ENCODE measurements at regions not wholly inside any gene's neighbourhood (a gene's known extent, or its start where the extent isn't known, plus 50 kb on each side); places are given as distances from the start of the nearest gene placed in this dataset.

GRCh38 chr1:221078260-221078965 is 199.2 kb downstream of the HLX start:
- H3K27ac ChIP-seq, result no peak overlapping the region
- H3K4me1 ChIP-seq, result no peaks in the 10 kb centered on the region; the same call in 1 of the 2 replicates
- H3K36me3 ChIP-seq, result no peaks in the 10 kb centered on the region
- H3K4me3 ChIP-seq, result no peak overlapping the region
- peaks cover 5% of the 10 kb centered on the region; the same call in 1 of the 2 replicates for H3K9me3 ChIP-seq
- H3K9ac ChIP-seq, result no peak overlapping the region
- H4K20me1 ChIP-seq, result no peaks in the 10 kb centered on the region
- no peak overlapping the region for H3K4me2 ChIP-seq
- no peak for TF ChIP-seq Cebpa-rat (IDR thresholded peaks at IDR 0.05)
- no peaks in the 10 kb centered on the region for H3K27me3 ChIP-seq

- Histone ChIP-seq H3K4me1 (no peaks in the 10 kb centered on the region), H3K4me3 (no peak overlapping the region), H3K9ac (no peak overlapping the region), H3K27ac (no peak overlapping the region), H4K20me1 (no peaks in the 10 kb centered on the region), H3K4me2 (no peak overlapping the region), H3K27me3 (no peaks in the 10 kb centered on the region), H3K36me3 (no peaks in the 10 kb centered on the region), H3K9me3 (no peaks in the 10 kb centered on the region)
- no peak for TF ChIP-seq Cebpa-rat (IDR thresholded peaks at IDR 0.05)
Observed at GRCh38 chr1:221083902-221084301, 204.7 kb downstream of the HLX start.

DNA sequence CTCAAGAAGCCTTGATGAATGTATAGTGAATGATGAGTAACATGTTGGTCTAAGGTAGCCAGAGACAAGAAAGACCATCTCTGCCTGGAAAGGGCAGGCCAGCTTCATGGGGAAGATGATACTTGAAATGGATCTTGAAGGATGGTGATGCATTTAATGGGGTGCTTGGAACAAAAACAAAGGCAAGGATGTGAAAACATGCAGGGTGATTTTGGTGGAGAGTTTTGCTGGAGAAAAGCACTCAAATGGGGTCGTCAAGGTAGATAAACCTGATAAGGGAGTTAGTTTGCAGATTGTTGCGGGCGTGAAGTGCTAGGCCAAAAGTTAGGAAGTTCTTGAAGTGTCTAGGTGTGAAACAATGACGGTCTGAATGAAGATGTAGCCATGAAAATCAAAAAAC is 205.4 kb downstream of the HLX start:
- H3K9ac ChIP-seq, result no peak overlapping the region
- H4K20me1 ChIP-seq, result no peaks in the 10 kb centered on the region
- H3K4me1 ChIP-seq, result no peaks in the 10 kb centered on the region
- no peak overlapping the region for H3K27ac ChIP-seq
- no peak overlapping the region for H3K4me3 ChIP-seq
- no peaks in the 10 kb centered on the region for H3K9me3 ChIP-seq
- H3K36me3 ChIP-seq, result no peaks in the 10 kb centered on the region
- no peak overlapping the region for H3K4me2 ChIP-seq
- TF ChIP-seq Cebpa-rat (IDR thresholded peaks at IDR 0.05), result no peak
- no peaks in the 10 kb centered on the region for H3K27me3 ChIP-seq

GRCh38 chr1:221085701-221086375 is 206.6 kb downstream of the HLX start:
- Histone ChIP-seq H3K4me3 (no peak overlapping the region), H3K4me1 (no peaks in the 10 kb centered on the region), H3K9ac (no peak overlapping the region), H3K27me3 (no peaks in the 10 kb centered on the region), H3K36me3 (no peaks in the 10 kb centered on the region), H3K27ac (no peak overlapping the region), H3K9me3 (no peaks in the 10 kb centered on the region), H4K20me1 (no peaks in the 10 kb centered on the region), H3K4me2 (no peak overlapping the region)
- TF ChIP-seq Cebpa-rat (IDR thresholded peaks at IDR 0.05), result no peak

GRCh38 chr1:221087919-221088318 is 208.7 kb downstream of the HLX start:
- no peak for TF ChIP-seq Cebpa-rat (IDR thresholded peaks at IDR 0.05)
- no peak overlapping the region for H3K4me3 ChIP-seq
- H3K9me3 ChIP-seq, result no peaks in the 10 kb centered on the region
- no peaks in the 10 kb centered on the region for H3K36me3 ChIP-seq
- H3K27ac ChIP-seq, result no peak overlapping the region
- H3K27me3 ChIP-seq, result no peaks in the 10 kb centered on the region
- H3K4me2 ChIP-seq, result no peak overlapping the region
- no peaks in the 10 kb centered on the region for H4K20me1 ChIP-seq
- no peak overlapping the region for H3K9ac ChIP-seq
- H3K4me1 ChIP-seq, result no peaks in the 10 kb centered on the region

DNA sequence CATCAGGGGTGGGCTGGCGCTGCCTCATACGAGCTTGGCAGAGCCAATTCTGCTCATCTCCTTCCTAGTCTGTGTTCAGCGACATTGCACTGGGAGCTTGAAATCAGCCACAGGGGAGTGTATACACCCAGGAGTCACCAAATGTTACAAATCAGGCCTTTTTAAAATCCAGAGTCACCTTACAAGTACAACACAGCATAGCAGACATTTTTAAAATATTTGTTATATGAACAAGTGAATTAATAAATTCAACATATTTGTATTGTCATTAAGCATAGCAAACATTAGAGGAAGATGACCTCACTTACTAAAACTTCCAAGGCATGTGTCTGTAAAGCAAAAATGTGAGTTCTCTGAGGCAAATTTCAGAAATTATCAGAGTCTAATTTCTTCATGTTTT is 210.0 kb downstream of the HLX start:
- Histone ChIP-seq H4K20me1 (no peaks in the 10 kb centered on the region), H3K9me3 (no peaks in the 10 kb centered on the region), H3K9ac (no peak overlapping the region), H3K4me1 (no peaks in the 10 kb centered on the region), H3K27ac (no peak overlapping the region), H3K36me3 (no peaks in the 10 kb centered on the region), H3K4me3 (no peak overlapping the region), H3K4me2 (no peak overlapping the region), H3K27me3 (no peaks in the 10 kb centered on the region)
- TF ChIP-seq Cebpa-rat (IDR thresholded peaks at IDR 0.05), result no peak

- Histone ChIP-seq H3K4me1 (no peaks in the 10 kb centered on the region), H3K4me3 (no peak overlapping the region), H3K27ac (no peak overlapping the region), H4K20me1 (no peaks in the 10 kb centered on the region), H3K36me3 (no peaks in the 10 kb centered on the region), H3K27me3 (no peaks in the 10 kb centered on the region), H3K9ac (no peak overlapping the region), H3K9me3 (no peaks in the 10 kb centered on the region), H3K4me2 (no peak overlapping the region)
- no peak for TF ChIP-seq Cebpa-rat (IDR thresholded peaks at IDR 0.05)
Observed at GRCh38 chr1:221089803-221090202, 210.6 kb downstream of the HLX start.

GRCh38 chr1:221093903-221094791 is 214.9 kb downstream of the HLX start:
- no peak overlapping the region for H3K4me3 ChIP-seq
- H3K9me3 ChIP-seq, result no peaks in the 10 kb centered on the region
- H3K4me2 ChIP-seq, result no peak overlapping the region
- no peaks in the 10 kb centered on the region for H3K36me3 ChIP-seq
- H3K27me3 ChIP-seq, result no peaks in the 10 kb centered on the region
- peaks cover 11% of the 10 kb centered on the region for H3K4me1 ChIP-seq
- no peaks in the 10 kb centered on the region for H4K20me1 ChIP-seq
- H3K27ac ChIP-seq, result no peak overlapping the region
- TF ChIP-seq Cebpa-rat (IDR thresholded peaks at IDR 0.05), result no peak
- no peak overlapping the region for H3K9ac ChIP-seq

DNA sequence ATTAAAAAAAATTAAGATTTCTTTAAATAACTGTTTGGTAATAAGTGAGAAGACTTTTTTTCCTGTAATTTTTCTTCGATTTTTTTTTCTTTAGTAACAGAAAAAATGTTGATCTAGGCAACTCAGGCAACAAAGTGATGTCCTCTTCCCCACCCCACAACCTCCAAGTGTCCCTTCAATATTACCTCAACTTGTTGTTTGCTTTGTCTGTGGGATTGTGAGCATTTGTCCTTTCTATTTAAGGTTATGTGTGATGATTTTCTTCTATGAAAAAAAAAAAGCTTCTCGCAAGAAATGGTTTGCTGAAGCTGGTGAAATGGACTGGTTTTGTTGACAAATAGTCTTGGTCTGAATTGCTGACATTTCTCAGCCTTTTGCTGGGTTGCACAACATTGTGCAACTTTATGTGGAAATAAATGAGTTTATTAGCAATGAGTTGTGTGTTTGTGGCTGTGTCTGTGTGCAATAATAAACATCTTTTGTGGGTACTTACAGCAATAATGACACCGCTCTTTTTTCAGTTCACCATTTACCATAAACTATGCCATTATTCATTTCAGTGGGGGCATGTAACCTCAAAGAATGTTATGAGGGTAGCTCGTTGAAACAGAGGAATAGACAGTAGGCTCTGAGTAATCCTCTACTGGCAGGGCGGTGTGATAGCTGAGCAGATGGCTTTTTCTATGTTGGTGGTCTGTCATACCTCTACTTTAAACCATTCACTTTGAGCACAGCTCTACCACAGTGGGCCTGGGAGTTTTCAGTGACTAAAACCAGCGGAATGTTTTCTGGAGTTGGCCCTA is 218.4 kb downstream of the HLX start:
- Histone ChIP-seq H3K4me1 (peaks cover 13% of the 10 kb centered on the region), H3K4me3 (no peak overlapping the region), H3K9me3 (no peaks in the 10 kb centered on the region), H3K27ac (no peak overlapping the region), H3K27me3 (no peaks in the 10 kb centered on the region), H3K4me2 (no peak overlapping the region), H3K9ac (no peak overlapping the region), H4K20me1 (no peaks in the 10 kb centered on the region), H3K36me3 (no peaks in the 10 kb centered on the region)
- no peak for TF ChIP-seq Cebpa-rat (IDR thresholded peaks at IDR 0.05)

All from BLaER1 (cell line).